ENCODE measurements at regions not wholly inside any gene's neighbourhood (a gene's known extent, or its start where the extent isn't known, plus 50 kb on each side); places are given as distances from the start of the nearest gene placed in this dataset.
A peak's percentile ranks its signal among the peaks of the same experiment; 100 is the strongest.

GRCh38 chr5:136642976-136643375 is 277.6 kb upstream of the TRPC7 start:
- in situ Hi-C loops (cut with HindIII; ENCODE audit: low sequenced_read_pairs), result no loop called here
- no peak for DNase-seq (ENCODE audit: low read depth, low spot score)
- no peak overlapping the region for H3K4me3 ChIP-seq (ENCODE audit: low read depth, low read length)
- TF ChIP-seq, protein P1, sequence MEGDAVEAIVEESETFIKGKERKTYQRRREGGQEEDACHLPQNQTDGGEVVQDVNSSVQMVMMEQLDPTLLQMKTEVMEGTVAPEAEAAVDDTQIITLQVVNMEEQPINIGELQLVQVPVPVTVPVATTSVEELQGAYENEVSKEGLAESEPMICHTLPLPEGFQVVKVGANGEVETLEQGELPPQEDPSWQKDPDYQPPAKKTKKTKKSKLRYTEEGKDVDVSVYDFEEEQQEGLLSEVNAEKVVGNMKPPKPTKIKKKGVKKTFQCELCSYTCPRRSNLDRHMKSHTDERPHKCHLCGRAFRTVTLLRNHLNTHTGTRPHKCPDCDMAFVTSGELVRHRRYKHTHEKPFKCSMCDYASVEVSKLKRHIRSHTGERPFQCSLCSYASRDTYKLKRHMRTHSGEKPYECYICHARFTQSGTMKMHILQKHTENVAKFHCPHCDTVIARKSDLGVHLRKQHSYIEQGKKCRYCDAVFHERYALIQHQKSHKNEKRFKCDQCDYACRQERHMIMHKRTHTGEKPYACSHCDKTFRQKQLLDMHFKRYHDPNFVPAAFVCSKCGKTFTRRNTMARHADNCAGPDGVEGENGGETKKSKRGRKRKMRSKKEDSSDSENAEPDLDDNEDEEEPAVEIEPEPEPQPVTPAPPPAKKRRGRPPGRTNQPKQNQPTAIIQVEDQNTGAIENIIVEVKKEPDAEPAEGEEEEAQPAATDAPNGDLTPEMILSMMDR (IDR thresholded peaks at IDR 0.05; ENCODE audit: low read depth, low read length), result no peak

DNA sequence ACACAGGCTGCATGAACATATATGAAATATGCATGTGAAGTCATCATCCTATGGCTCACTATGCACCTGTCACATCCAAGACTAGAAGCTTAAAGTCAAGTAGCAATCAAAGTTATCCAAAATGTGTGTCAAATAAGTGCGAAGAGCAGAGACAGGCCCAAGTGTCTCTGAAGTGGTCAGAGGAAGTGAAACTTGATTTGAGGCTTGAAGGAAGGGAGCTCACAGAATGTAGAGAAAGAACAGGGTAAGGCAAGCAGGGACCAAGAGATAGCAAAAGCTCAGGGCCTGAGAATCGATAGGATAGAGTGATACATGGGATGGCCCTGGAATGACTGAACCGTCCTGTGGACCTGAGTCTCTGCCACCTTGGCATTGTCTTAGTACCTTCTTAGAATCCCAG is 274.3 kb upstream of the TRPC7 start:
- TF ChIP-seq, protein P1 (IDR thresholded peaks at IDR 0.05; ENCODE audit: low read depth, low read length), result no peak
- in situ Hi-C loops (cut with HindIII; ENCODE audit: low sequenced_read_pairs), result no loop called here
- no peak for DNase-seq (ENCODE audit: low read depth, low spot score)
- H3K4me3 ChIP-seq (ENCODE audit: low read depth, low read length), result no peak overlapping the region

- TF ChIP-seq, protein P1 (IDR thresholded peaks at IDR 0.05; ENCODE audit: low read depth, low read length), result peak; percentile 12
Measured at GRCh38 chr5:136638084-136638483, 272.7 kb upstream of the TRPC7 start.

DNA sequence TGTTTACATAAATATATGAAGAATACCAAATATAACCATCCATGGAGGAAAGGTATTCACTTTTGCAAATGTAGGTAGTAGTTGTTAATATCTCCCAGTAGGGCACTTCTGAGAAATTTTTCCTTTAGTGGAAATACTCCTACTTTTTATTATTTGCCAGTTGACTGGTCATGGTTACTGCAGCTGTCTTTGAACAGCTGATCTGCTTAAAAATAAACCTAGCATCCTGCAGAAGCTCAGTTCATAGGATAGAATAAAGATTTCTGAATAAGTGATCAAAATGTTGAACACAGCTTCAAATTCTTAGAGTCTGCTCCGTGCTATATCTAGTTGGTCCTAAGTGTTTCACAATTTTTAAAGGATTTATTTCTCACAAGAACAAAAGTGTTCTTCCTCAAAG is 270.7 kb upstream of the TRPC7 start:
- no peak for DNase-seq (ENCODE audit: low read depth, low spot score)
- in situ Hi-C loops (cut with HindIII; ENCODE audit: low sequenced_read_pairs), result no loop called here
- TF ChIP-seq, protein P1 (IDR thresholded peaks at IDR 0.05; ENCODE audit: low read depth, low read length), result no peak
- no peak overlapping the region for H3K4me3 ChIP-seq (ENCODE audit: low read depth, low read length)

More at GRCh38 chr5:136638084-136638483, 272.7 kb upstream of the TRPC7 start:
- H3K4me3 ChIP-seq (ENCODE audit: low read depth, low read length), result no peak overlapping the region
- in situ Hi-C loops (cut with HindIII; ENCODE audit: low sequenced_read_pairs), result no loop called here
- no peak for DNase-seq (ENCODE audit: low read depth, low spot score)

DNA sequence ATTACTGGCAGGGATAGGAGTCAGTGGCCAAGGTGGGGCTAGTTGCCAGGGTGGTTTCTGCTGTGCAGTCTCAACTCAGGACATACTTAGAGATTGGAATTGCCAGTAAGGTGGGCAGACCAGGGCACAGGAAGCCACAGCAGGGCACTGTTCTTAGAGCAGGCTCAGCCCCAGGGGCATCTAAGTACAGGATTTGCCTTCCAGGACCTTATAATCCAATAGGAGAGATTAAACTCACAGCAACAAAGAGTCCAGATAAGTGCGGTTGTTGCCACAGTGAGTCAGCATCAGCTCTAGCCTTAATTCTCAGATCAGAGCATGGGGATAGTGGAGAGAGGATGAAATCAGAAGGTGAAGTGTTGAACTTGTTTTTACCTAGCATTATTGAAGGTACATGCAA is 265.8 kb upstream of the TRPC7 start:
- TF ChIP-seq, protein P1 (IDR thresholded peaks at IDR 0.05; ENCODE audit: low read depth, low read length), result no peak
- DNase-seq (ENCODE audit: low read depth, low spot score), result no peak
- H3K4me3 ChIP-seq (ENCODE audit: low read depth, low read length), result no peak overlapping the region
- in situ Hi-C loops (cut with HindIII; ENCODE audit: low sequenced_read_pairs), result no loop called here

DNA sequence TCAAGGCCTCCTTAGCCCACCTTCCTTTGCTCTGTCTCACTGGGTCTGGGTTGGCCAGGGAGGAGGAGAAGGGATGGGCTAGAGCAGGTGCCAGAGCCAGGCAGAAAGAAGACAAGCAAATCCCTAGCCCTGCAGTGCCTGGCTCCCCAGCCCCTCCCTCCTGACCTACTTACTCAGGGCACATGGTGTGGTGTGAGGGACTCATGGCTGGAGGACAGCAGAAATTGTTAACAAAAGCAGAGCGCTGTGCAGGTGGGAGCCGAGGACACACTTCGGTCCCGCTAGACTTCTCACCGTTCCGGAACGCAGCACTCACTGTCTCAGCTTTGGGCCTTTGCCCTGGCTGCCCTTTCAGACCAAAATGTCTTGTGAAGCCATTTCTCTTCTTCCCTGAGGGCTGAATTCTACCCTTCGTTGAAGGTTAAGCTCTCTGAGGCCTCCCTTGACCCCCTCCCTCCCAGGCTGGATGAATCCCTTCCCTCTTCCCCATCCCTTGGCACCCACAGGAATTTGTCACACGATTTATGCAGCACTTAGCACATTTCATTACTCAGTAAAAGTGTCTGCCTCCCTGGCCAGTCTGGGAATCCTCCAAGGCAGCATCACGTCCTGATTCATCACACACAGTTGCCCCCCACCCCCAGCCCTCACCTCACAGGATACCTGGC is 263.9 kb upstream of the TRPC7 start:
- in situ Hi-C loops (cut with HindIII; ENCODE audit: low sequenced_read_pairs), result no loop called here
- no peak overlapping the region for H3K4me3 ChIP-seq (ENCODE audit: low read depth, low read length)
- DNase-seq (ENCODE audit: low read depth, low spot score), result no peak
- TF ChIP-seq, protein P1 (IDR thresholded peaks at IDR 0.05; ENCODE audit: low read depth, low read length), result no peak
